GM12891 (cell line): ENCODE measurements at regions not wholly inside any gene's neighbourhood (a gene's known extent, or its start where the extent isn't known, plus 50 kb on each side); places are given as distances from the start of the nearest gene placed in this dataset.

Source experiments
- POLR2A ChIP-seq: IDR thresholded peaks from 2 replicates; pipeline ENCODE4 v1.6.1; 2011; ENCODE audit warnings: low read depth, low read length, control low read depth
- POLR2AphosphoS5 ChIP-seq: IDR thresholded peaks from 2 replicates; pipeline ENCODE4 v1.6.1; 2011; ENCODE audit warnings: low read depth, low read length, control low read depth
- POU2F2 ChIP-seq: IDR thresholded peaks from 2 replicates; pipeline ENCODE4 v1.6.1; 2011; ENCODE audit warnings: low read depth, mild to moderate bottlenecking, control low read depth, low read length, moderate library complexity

- TF ChIP-seq POLR2A (no peak), POLR2AphosphoS5 (no peak), POU2F2 (no peak)
Observed at GRCh38 chr5:33074548-33074947, 363.4 kb downstream of the NPR3 start.
